ENCODE measurements at regions not wholly inside any gene's neighbourhood (a gene's known extent, or its start where the extent isn't known, plus 50 kb on each side); places are given as distances from the start of the nearest gene placed in this dataset.

- TF ChIP-seq YY1 (IDR thresholded peaks at IDR 0.05; ENCODE audit: insufficient read depth, insufficient read length) = no peak
- no peak for TF ChIP-seq SUZ12 (IDR thresholded peaks at IDR 0.05; ENCODE audit: extremely low read depth, insufficient read depth, insufficient read length)
- no peak for TF ChIP-seq ZNF274 (IDR thresholded peaks at IDR 0.05; ENCODE audit: low read depth, low read length)
Measured at GRCh38 chr2:204258890-204259289, 286.4 kb upstream of the PARD3B start.

All from NT2/D1 (cell line).